ENCODE measurements at regions not wholly inside any gene's neighbourhood (a gene's known extent, or its start where the extent isn't known, plus 50 kb on each side); places are given as distances from the start of the nearest gene placed in this dataset.

GRCh38 chr6:149252622-149253021 lies 64.9 kb upstream of the TAB2 start:
- TF ChIP-seq REST (IDR thresholded peaks at IDR 0.05; ENCODE audit: low read depth) (no peak), FOXM1 (IDR thresholded peaks at IDR 0.05; ENCODE audit: borderline replicate concordance, low read depth) (no peak), TAF1 (IDR thresholded peaks at IDR 0.05; ENCODE audit: low read depth) (no peak)
